Fibroblast of lung (primary cell): ENCODE measurements at regions not wholly inside any gene's neighbourhood (a gene's known extent, or its start where the extent isn't known, plus 50 kb on each side); places are given as distances from the start of the nearest gene placed in this dataset.

Experiments used
- DNase-seq, 2 donors: peaks; one replicate each; pipeline versions ENCODE4 v3.0.0 to v3.0.0-alpha.2; 2010; ENCODE audit warnings: low read depth in 2 of 2
- H2AFZ ChIP-seq: 2 replicates; pipeline ENCODE4 v1.5.1; 2012; ENCODE audit warnings: low read length, control low read depth, inconsistent platforms
- H3K27ac ChIP-seq: 2 replicates; pipeline ENCODE4 v1.5.1; 2011; ENCODE audit warnings: low read length, control low read depth; ENCODE audit not compliant: insufficient read depth
- H3K27me3 ChIP-seq: 2 replicates; pipeline ENCODE4 v1.5.1; 2011; ENCODE audit warnings: mild to moderate bottlenecking, low read length; ENCODE audit not compliant: control insufficient read depth, insufficient read depth
- H3K36me3 ChIP-seq: 2 replicates; pipeline ENCODE4 v1.5.1; 2011; ENCODE audit warnings: low read length; ENCODE audit not compliant: control insufficient read depth, insufficient read depth
- H3K4me1 ChIP-seq: 2 replicates; pipeline ENCODE4 v1.5.1; 2011; ENCODE audit warnings: low read length; ENCODE audit not compliant: control insufficient read depth, insufficient read depth; ENCODE audit errors: extremely low read depth
- H3K4me2 ChIP-seq: 2 replicates; pipeline ENCODE4 v1.5.1; 2011; ENCODE audit warnings: low read length, control low read depth; ENCODE audit not compliant: insufficient read depth; ENCODE audit errors: extremely low read depth
- H3K4me3 ChIP-seq, 4 experiments: fragments of 200-600 bp in 1 of 4; sonication (generic) in 1 of 4; replicated peaks in 1 of 4; 2 replicates each; pipeline ENCODE4 v1.5.1; 2011 to 2016; ENCODE audit warnings: low read length in 4 of 4, low read depth in 3 of 4, mild to moderate bottlenecking in 3 of 4, control low read depth in 2 of 4, inconsistent platforms in 1 of 4, mixed read lengths in 1 of 4; ENCODE audit not compliant: insufficient read depth in 1 of 4; ENCODE audit errors: control extremely low read depth in 1 of 4
- H3K79me2 ChIP-seq: 2 replicates; pipeline ENCODE4 v1.5.1; 2012; ENCODE audit warnings: mild to moderate bottlenecking, low read length, inconsistent platforms; ENCODE audit not compliant: control insufficient read depth, insufficient read depth
- H3K9ac ChIP-seq: 2 replicates; pipeline ENCODE4 v1.5.1; 2011; ENCODE audit warnings: mild to moderate bottlenecking, low read length, control low read depth; ENCODE audit not compliant: insufficient read depth
- H3K9me3 ChIP-seq: 2 replicates; pipeline ENCODE4 v1.5.1; 2012; ENCODE audit warnings: low read depth, low read length; ENCODE audit not compliant: control insufficient read depth, insufficient read depth
- H4K20me1 ChIP-seq: 2 replicates; pipeline ENCODE4 v1.5.1; 2011; ENCODE audit warnings: low read length; ENCODE audit not compliant: control insufficient read depth, insufficient read depth; ENCODE audit errors: extremely low read depth
- EZH2 ChIP-seq: IDR thresholded peaks from 2 replicates; pipeline ENCODE4 v1.5.1; 2012; ENCODE audit warnings: low read length, control low read depth, mild to moderate bottlenecking; ENCODE audit errors: missing control alignments
- TF ChIP-seq, protein P1 (sequence below), 2 donors: IDR thresholded peaks in 1 of 2; conservative IDR thresholded peaks in 1 of 2; 1 replicate in 1 of 2; 2 replicates in 1 of 2; pipeline ENCODE4 v1.5.1; 2011 to 2012; ENCODE audit warnings: low read length in 2 of 2, control low read depth in 1 of 2, inconsistent platforms in 1 of 2, low read depth in 1 of 2, mild to moderate bottlenecking in 1 of 2

DNA sequence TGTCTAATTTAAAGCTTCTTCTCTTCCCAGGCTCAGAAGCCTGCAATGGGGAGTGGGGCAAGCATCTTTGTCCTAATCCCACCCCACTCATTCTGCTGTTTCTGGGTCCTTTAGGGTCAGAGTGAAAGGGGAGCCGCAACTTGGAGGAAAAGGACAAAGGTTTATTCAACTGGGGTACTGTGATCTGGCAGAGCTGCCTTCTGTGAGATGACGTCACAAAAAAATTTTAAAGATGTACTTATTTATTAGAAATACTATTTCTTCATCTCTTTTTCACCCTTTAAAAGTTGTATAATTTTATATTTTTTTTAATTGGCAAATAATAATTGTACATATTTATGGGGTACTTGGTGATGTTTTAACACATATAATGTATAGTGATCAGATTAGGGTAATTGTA lies 302.6 kb downstream of the TDRD3 start:
- Histone ChIP-seq H3K4me2 (no peak overlapping the region), H3K9me3 (no peaks in the 10 kb centered on the region), H3K79me2 (no peaks in the 10 kb centered on the region), H4K20me1 (no peaks in the 10 kb centered on the region), H3K27me3 (no peaks in the 10 kb centered on the region), H3K36me3 (no peaks in the 10 kb centered on the region), H2AFZ (no peak overlapping the region), H3K27ac (no peak overlapping the region), H3K4me3 (no peak overlapping the region), H3K9ac (no peak overlapping the region), H3K4me1 (no peaks in the 10 kb centered on the region)
- DNase-seq = no peak
- no peak for TF ChIP-seq EZH2

DNA sequence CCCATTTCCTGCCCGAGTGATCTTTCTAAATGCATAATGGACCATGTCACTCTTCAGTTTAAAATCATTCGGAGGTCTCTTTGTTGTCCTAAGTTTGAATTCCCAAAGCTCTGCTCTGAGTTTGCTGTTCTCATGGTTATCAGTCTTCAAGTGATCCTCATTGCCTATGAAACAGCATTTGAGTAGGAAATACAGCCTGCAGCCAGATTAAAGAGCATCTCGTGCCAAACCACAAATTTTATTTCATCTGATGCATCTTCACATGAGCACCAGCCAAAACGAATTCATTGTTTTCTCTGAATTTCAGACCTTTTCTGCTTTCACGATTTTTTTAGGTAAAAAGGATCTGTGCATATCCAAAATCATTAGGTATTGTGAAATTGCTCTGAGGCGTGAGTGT lies 299.6 kb downstream of the TDRD3 start:
- no peaks in the 10 kb centered on the region for H3K9me3 ChIP-seq
- no peaks in the 10 kb centered on the region for H4K20me1 ChIP-seq
- DNase-seq = no peak
- no peak overlapping the region for H2AFZ ChIP-seq
- H3K27ac ChIP-seq = no peak overlapping the region
- no peaks in the 10 kb centered on the region for H3K4me1 ChIP-seq
- H3K9ac ChIP-seq = no peak overlapping the region
- no peak overlapping the region for H3K4me2 ChIP-seq
- no peak for TF ChIP-seq EZH2
- TF ChIP-seq, protein P1, sequence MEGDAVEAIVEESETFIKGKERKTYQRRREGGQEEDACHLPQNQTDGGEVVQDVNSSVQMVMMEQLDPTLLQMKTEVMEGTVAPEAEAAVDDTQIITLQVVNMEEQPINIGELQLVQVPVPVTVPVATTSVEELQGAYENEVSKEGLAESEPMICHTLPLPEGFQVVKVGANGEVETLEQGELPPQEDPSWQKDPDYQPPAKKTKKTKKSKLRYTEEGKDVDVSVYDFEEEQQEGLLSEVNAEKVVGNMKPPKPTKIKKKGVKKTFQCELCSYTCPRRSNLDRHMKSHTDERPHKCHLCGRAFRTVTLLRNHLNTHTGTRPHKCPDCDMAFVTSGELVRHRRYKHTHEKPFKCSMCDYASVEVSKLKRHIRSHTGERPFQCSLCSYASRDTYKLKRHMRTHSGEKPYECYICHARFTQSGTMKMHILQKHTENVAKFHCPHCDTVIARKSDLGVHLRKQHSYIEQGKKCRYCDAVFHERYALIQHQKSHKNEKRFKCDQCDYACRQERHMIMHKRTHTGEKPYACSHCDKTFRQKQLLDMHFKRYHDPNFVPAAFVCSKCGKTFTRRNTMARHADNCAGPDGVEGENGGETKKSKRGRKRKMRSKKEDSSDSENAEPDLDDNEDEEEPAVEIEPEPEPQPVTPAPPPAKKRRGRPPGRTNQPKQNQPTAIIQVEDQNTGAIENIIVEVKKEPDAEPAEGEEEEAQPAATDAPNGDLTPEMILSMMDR (conservative IDR thresholded peaks at IDR 0.05 in 1 of 2, IDR thresholded peaks at IDR 0.05 in 1 of 2; ENCODE audit: low read depth in 1 of 2, low read length in 2 of 2) = no peak
- H3K79me2 ChIP-seq = no peaks in the 10 kb centered on the region
- no peaks in the 10 kb centered on the region for H3K27me3 ChIP-seq
- no peak overlapping the region for H3K4me3 ChIP-seq
- H3K36me3 ChIP-seq = no peaks in the 10 kb centered on the region

DNA sequence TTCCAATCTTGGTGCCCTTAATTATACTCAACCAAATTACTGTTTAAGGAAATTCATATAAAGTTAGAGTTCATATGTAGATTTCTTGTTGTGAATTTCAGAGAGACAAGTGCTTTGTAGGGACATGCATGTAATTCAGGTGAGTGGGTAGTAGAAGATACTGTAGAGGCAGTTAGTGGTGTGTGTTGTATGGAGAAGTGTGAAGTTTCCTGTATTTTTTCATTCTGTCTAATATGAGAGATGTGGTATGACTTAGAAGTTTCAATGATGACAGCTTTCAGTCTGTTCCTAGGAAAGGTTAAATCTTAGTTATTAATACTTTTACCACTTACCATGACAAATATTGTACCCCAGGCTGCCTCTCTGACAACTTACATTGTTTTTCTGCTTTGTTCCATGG lies 294.2 kb downstream of the TDRD3 start:
- no peaks in the 10 kb centered on the region for H3K4me1 ChIP-seq
- no peak overlapping the region for H3K9ac ChIP-seq
- H4K20me1 ChIP-seq = no peaks in the 10 kb centered on the region
- H3K9me3 ChIP-seq = no peaks in the 10 kb centered on the region
- no peaks in the 10 kb centered on the region for H3K36me3 ChIP-seq
- no peak overlapping the region for H3K27ac ChIP-seq
- no peaks in the 10 kb centered on the region for H3K79me2 ChIP-seq
- no peak for TF ChIP-seq EZH2
- TF ChIP-seq, protein P1 (conservative IDR thresholded peaks at IDR 0.05 in 1 of 2, IDR thresholded peaks at IDR 0.05 in 1 of 2; ENCODE audit: low read depth in 1 of 2, low read length in 2 of 2) = no peak
- no peak overlapping the region for H2AFZ ChIP-seq
- no peak overlapping the region for H3K4me2 ChIP-seq
- H3K27me3 ChIP-seq = no peaks in the 10 kb centered on the region
- no peak overlapping the region for H3K4me3 ChIP-seq
- DNase-seq = no peak

GRCh38 chr13:60690604-60691003 lies 293.6 kb downstream of the TDRD3 start:
- TF ChIP-seq, protein P1 (conservative IDR thresholded peaks at IDR 0.05 in 1 of 2, IDR thresholded peaks at IDR 0.05 in 1 of 2; ENCODE audit: low read depth in 1 of 2, low read length in 2 of 2) = no peak
- TF ChIP-seq EZH2 = no peak
- no peak overlapping the region for H3K27ac ChIP-seq
- H3K36me3 ChIP-seq = no peaks in the 10 kb centered on the region

More at GRCh38 chr13:60690604-60691003, 293.6 kb downstream of the TDRD3 start:
- H3K27me3 ChIP-seq = no peaks in the 10 kb centered on the region
- H3K4me3 ChIP-seq = no peak overlapping the region
- H3K9ac ChIP-seq = no peak overlapping the region
- no peaks in the 10 kb centered on the region for H3K4me1 ChIP-seq
- DNase-seq = no peak
- no peak overlapping the region for H3K4me2 ChIP-seq
- H4K20me1 ChIP-seq = no peaks in the 10 kb centered on the region
- H3K79me2 ChIP-seq = no peaks in the 10 kb centered on the region
- no peaks in the 10 kb centered on the region for H3K9me3 ChIP-seq
- H2AFZ ChIP-seq = no peak overlapping the region
